Cardiac fibroblast (primary cell): ENCODE measurements at regions not wholly inside any gene's neighbourhood (a gene's known extent, or its start where the extent isn't known, plus 50 kb on each side); places are given as distances from the start of the nearest gene placed in this dataset.

Experiments used
- DNase-seq, 2 donors: peaks; one replicate each; pipeline versions ENCODE4 v3.0.0 to v3.0.0-alpha.2; 2010; ENCODE audit warnings: low read depth in 2 of 2
- H3K4me3 ChIP-seq, 2 donors: replicated peaks in 1 of 2; 1 replicate in 1 of 2; 2 replicates in 1 of 2; pipeline ENCODE4 v1.5.1; 2011; ENCODE audit warnings: low read depth in 2 of 2, low read length in 2 of 2, mild to moderate bottlenecking in 2 of 2, moderate library complexity in 1 of 2
- TF ChIP-seq, protein P1 (sequence below): IDR thresholded peaks from one replicate; pipeline ENCODE4 v1.5.1; 2011; ENCODE audit warnings: low read depth, mild to moderate bottlenecking, low read length, inconsistent platforms

DNA sequence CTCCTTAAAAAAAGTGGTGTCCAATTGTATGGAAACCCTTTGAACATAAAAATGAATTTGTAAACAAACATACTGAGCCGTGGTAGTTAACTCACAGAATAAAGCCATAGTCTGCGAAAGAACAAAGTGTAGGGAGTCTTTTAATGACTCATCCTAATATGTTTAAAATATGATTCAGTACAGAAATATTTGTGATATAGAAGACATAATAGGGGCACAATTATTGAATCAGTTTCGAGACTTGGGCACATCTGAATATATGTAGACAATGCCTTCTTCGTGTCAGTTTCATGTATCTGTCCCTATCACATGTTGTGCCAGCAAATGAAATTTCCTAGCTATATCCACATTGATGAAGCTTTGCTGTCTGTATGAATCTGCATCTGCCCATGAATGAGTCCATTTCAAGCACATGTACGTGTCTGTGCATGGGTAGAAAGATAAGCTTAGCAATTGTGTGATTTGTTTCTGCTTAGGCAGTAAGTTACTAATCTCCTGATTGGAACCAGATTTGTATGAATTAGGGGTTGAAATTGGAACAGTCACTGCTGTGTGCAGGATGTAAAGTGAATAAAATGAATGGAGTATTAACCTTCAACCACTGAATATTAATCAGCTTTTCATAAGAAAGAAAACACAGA is 112.5 kb upstream of the SOX9 start:
- peak; percentile 3 to 26 for DNase-seq
- H3K4me3 ChIP-seq: no peak overlapping the region
- TF ChIP-seq, protein P1, sequence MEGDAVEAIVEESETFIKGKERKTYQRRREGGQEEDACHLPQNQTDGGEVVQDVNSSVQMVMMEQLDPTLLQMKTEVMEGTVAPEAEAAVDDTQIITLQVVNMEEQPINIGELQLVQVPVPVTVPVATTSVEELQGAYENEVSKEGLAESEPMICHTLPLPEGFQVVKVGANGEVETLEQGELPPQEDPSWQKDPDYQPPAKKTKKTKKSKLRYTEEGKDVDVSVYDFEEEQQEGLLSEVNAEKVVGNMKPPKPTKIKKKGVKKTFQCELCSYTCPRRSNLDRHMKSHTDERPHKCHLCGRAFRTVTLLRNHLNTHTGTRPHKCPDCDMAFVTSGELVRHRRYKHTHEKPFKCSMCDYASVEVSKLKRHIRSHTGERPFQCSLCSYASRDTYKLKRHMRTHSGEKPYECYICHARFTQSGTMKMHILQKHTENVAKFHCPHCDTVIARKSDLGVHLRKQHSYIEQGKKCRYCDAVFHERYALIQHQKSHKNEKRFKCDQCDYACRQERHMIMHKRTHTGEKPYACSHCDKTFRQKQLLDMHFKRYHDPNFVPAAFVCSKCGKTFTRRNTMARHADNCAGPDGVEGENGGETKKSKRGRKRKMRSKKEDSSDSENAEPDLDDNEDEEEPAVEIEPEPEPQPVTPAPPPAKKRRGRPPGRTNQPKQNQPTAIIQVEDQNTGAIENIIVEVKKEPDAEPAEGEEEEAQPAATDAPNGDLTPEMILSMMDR: no peak

DNA sequence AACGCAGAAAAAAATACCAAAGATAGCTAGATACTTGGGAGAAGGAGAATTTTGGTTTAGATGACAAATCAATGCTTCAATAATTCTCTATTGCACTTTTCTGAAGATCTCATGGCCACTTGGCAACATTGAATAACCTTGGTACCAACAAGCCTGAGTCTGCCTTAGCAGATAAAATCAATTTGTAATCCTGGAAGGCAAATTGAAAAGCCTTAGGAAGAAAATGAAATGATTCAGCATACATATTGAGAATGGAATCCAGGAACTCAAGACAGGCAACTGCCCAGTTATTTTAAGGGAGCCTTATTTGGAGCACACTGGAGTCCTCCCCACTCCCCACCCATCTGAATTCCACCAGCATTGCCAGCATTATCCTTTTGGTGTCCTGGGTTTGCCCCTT is 109.3 kb upstream of the SOX9 start:
- TF ChIP-seq, protein P1: no peak
- no peak for DNase-seq
- H3K4me3 ChIP-seq: no peak overlapping the region

DNA sequence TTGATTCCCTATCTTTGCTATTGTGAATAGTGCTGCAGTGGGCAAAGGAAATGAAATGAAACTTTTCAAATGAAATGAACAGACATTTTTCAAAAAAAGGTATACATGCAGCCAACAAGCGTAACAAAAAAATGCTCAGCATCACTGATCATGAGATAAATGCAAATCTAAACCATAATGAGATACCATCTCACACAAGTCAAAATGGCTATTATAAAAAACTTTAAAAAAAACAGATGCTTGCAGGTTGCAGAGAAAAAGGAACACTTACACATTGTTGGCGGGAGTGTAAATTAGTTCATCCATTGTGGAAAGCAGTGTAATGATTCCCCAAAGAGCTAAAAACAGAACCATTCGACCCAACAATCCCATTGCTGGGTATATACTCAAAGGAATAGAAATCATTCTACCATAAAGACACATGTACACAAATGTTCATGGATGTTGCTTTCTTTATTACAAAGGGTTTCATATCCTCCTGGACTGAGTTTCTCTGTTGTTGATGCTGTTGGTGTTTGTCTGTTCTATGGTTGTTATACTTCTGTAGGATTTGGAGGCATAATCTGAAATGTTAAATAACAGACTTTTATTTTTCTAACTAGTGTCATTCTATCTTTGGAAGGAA is 99.3 kb upstream of the SOX9 start:
- DNase-seq: no peak
- no peak overlapping the region for H3K4me3 ChIP-seq
- TF ChIP-seq, protein P1: no peak

DNA sequence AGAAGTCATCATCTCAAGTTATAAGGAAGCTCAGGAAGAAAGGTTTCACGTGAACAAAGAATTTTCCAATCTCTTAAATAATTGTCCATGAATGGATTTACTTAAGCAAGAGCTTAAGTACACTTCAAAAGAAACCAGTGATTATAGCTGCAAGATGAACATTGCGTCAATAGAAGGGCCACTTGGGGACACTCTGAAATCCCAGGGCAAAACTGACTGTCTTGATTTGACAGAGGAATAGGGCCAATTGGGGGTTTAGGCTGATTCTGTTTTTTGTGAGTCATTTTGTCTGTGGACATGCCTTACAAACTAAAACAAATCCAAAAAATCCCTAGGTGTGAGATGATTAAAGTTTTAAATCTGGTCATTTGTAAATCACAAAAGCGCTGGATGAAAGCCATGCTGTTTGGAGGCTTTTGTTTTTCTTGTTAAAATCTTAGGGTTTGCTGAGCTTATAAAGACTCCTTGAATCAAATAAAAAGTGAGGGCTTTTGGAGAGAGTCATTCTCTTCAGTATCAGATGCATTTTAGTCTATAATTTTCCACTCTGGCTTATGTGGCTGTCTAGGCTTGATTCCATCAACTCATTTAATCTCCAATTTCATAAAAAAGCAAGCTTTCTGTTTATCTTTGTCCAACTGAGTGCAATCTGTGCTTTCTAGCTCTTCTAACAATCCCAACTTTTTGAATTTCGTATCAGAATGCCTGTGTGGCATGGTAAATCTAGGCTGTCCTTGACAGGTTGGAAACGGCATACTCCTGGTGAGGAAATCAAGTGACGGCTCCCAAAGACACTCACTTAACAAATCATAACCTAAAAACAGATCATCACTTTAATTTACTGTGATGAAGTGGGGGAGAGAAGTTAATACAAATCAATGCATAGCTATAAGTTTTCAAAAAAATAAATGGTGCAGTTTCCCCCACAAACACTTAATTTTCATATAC is 98.2 kb upstream of the SOX9 start:
- DNase-seq: no peak
- TF ChIP-seq, protein P1: no peak
- H3K4me3 ChIP-seq: no peak overlapping the region

DNA sequence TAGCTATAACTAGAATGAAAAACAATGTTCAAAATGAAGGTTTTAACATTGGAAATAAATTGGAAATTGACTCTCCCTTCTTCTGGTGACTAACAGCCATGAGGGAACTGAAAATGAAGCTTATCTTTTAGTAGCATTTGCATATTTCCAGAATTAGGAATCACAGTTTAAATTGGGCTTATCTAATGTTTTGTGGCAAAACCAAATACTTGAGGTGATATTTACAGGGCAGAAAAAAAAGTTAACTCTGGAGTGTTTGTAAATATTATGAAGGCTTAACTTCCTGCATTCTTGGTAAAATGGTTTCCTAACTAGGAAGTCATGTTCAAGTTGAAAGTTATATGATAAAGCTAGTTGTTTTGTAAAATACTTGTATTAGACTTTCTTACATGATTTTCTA is 96.4 kb upstream of the SOX9 start:
- H3K4me3 ChIP-seq: no peak overlapping the region
- TF ChIP-seq, protein P1: no peak
- DNase-seq: no peak

DNA sequence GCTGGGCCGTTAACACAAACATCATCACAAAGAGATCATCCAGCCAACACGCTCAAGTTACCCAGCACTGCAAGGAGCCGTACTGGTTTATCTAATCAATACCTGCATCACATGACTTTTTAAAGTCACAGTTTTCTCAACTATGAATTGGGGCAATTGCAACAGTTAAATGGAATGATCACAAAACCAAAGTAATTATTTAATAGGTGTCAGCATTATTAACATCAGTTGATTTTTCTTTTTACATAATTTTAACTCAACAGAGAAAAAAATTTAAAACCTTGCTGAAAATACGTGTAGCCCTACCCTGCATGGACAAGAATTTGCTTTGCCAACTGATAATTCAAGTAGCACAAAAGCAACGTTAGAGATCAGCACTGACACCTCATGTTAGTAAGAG is 95.7 kb upstream of the SOX9 start:
- no peak overlapping the region for H3K4me3 ChIP-seq
- DNase-seq: no peak
- TF ChIP-seq, protein P1: no peak
